ENCODE measurements at regions not wholly inside any gene's neighbourhood (a gene's known extent, or its start where the extent isn't known, plus 50 kb on each side); places are given as distances from the start of the nearest gene placed in this dataset.

GRCh38 chr18:30455741-30456140 lies 586.8 kb downstream of the DSC3 start:
- Histone ChIP-seq H3K27ac (ENCODE audit: low read depth, low read length) (no peak overlapping the region), H3K4me1 (replicated peaks in 1 of 4; ENCODE audit: control insufficient read depth in 3 of 4, insufficient read depth in 4 of 4, low read length in 3 of 4) (no peaks in the 10 kb centered on the region), H3K79me1 (ENCODE audit: low read depth, low read length) (no peaks in the 10 kb centered on the region), H3K9ac (replicated peaks in 1 of 4; ENCODE audit: extremely low read depth in 1 of 4, low read depth in 3 of 4, low read length in 3 of 4) (no peak overlapping the region), H3K4ac (replicated peaks; ENCODE audit: insufficient read length, low read depth, low read length) (no peak overlapping the region), H2AFZ (ENCODE audit: low read length) (no peak overlapping the region), H2BK5ac (ENCODE audit: low read depth, low read length) (no peak overlapping the region), H3K27me3 (replicated peaks in 1 of 4; ENCODE audit: control insufficient read depth in 3 of 4, extremely low read depth in 1 of 4, insufficient read depth in 3 of 4, low read length in 3 of 4) (no peaks in the 10 kb centered on the region), H3K18ac (ENCODE audit: extremely low read depth, low read length) (no peak overlapping the region), H3K9me3 (ENCODE audit: insufficient read depth in 2 of 2, low read depth in 1 of 2, low read length in 1 of 2) (no peaks in the 10 kb centered on the region), H3K36me3 (ENCODE audit: control insufficient read depth in 2 of 4, insufficient read depth in 4 of 4, low read length in 3 of 4) (no peaks in the 10 kb centered on the region), H2BK12ac (ENCODE audit: low read depth, low read length) (no peak overlapping the region), H3K56ac (replicated peaks; ENCODE audit: insufficient read length, low read depth, low read length) (no peak overlapping the region), H3K23ac (ENCODE audit: insufficient read length) (no peak overlapping the region), H3K4me3 (ENCODE audit: extremely low read depth in 1 of 4, insufficient read depth in 2 of 4, low read depth in 3 of 4, low read length in 4 of 4) (no peak overlapping the region), H2AK5ac (ENCODE audit: low read depth, low read length) (no peak overlapping the region), H4K5ac (ENCODE audit: insufficient read length, low read depth, low read length) (no peak overlapping the region), H2BK20ac (ENCODE audit: low read length) (no peak overlapping the region), H2BK120ac (replicated peaks; ENCODE audit: low read depth, low read length) (no peak overlapping the region), H3K4me2 (ENCODE audit: insufficient read depth in 1 of 2, low read depth in 2 of 2, low read length in 2 of 2) (no peak overlapping the region), H2BK15ac (ENCODE audit: low read length) (no peak overlapping the region), H4K91ac (replicated peaks; ENCODE audit: insufficient read length, low read length) (no peak overlapping the region), H4K20me1 (replicated peaks in 1 of 2; ENCODE audit: control insufficient read depth in 1 of 2, insufficient read depth in 2 of 2, low read length in 2 of 2) (no peaks in the 10 kb centered on the region), H3K14ac (ENCODE audit: insufficient read length) (no peak overlapping the region), H3K79me2 (ENCODE audit: control insufficient read depth in 1 of 2, insufficient read depth in 2 of 2, low read length in 2 of 2) (no peaks in the 10 kb centered on the region), H4K8ac (ENCODE audit: extremely low read depth, insufficient read depth, low read length) (no peak overlapping the region), H3K23me2 (ENCODE audit: low read depth, low read length) (no peaks in the 10 kb centered on the region)
- ChIA-PET CTCF (ENCODE audit: partially characterized antibody) (no interaction called here), POLR2A (ENCODE audit: partially characterized antibody) (no interaction called here)
- DNase-seq (ENCODE audit: low read depth in 1 of 2, low spot score in 2 of 2) (no peak), FAIRE-seq (no peak)
- WGBS, 2 experiments (ENCODE audit: extremely low coverage in 1 of 2, insufficient coverage in 1 of 2, insufficient read length in 1 of 2, insufficient replicate concordance in 2 of 2, low coverage in 1 of 2, low lambda C conversion rate in 2 of 2, missing lambda C conversion rate in 1 of 2), result 85% methylated on average over 2 of the region's 2 CpGs; no CpG with 5 or more reads in 1 of the 2 experiments
- TF ChIP-seq TAF7 (optimal IDR thresholded peaks at IDR 0.05; ENCODE audit: borderline replicate concordance, low read depth, low read length), result no peak
- no peak for TF ChIP-seq RFX5 (IDR thresholded peaks at IDR 0.05; ENCODE audit: borderline replicate concordance, low read depth, low read length)
- no peak for TF ChIP-seq RNF2 (IDR thresholded peaks at IDR 0.05; ENCODE audit: borderline replicate concordance, low read depth, low read length, missing control alignments, poor library complexity, severe bottlenecking)
- TF ChIP-seq USF2 (IDR thresholded peaks at IDR 0.05; ENCODE audit: low read length), result no peak
- TF ChIP-seq EP300 (IDR thresholded peaks at IDR 0.05; ENCODE audit: borderline replicate concordance in 1 of 2, low read depth in 2 of 2, low read length in 2 of 2), result no peak
